T-cell (primary cell): ENCODE measurements at regions not wholly inside any gene's neighbourhood (a gene's known extent, or its start where the extent isn't known, plus 50 kb on each side); places are given as distances from the start of the nearest gene placed in this dataset.

Experiments
- ATAC-seq, 4 experiments: fragments of 200-7000 bp in 3 of 4; fragments of 150-1000 bp in 1 of 4; cut with Tn5 transposase; replicated peaks in 1 of 4; 1 replicate in 3 of 4; 2 replicates in 1 of 4; pipeline ENCODE4 v1.10.0; 2021; ENCODE audit warnings: moderate library complexity in 3 of 4, mild to moderate bottlenecking in 2 of 4, moderate number of reproducible peaks in 1 of 4
- CTCF ChIA-PET, 2 donors: fragments of 300-600 bp; sonication (Branson Sonifier 250); formaldehyde crosslinking; loops; one replicate each; lab custom pipeline; 2022; ENCODE audit warnings: antibody characterized with exemption in 2 of 2; lab: Charles Lee
- POLR2A ChIA-PET, 2 donors: fragments of 300-600 bp; sonication (Branson Sonifier 250); formaldehyde crosslinking; loops; one replicate each; lab custom pipeline; 2022; ENCODE audit warnings: antibody characterized with exemption in 2 of 2; lab: Charles Lee
- DNase-seq, 35 experiments: peaks; one replicate each; pipeline versions ENCODE4 v3.0.0 to v3.0.0-alpha.2; 2013 to 2023
- H3K27ac ChIP-seq: one replicate; pipeline ENCODE4 v1.5.1; 2013; ENCODE audit warnings: low read length
- H3K27me3 ChIP-seq, 2 experiments: replicated peaks in 1 of 2; 1 replicate in 1 of 2; 2 replicates in 1 of 2; pipeline versions ENCODE4 v1.6.1 to v1.7.0; 2013; ENCODE audit warnings: low read length in 1 of 2, mixed read lengths in 1 of 2; ENCODE audit not compliant: control insufficient read depth in 2 of 2, insufficient read depth in 2 of 2; ENCODE audit errors: extremely low read depth in 1 of 2
- H3K36me3 ChIP-seq, 2 donors: 1 replicate in 1 of 2; 2 replicates in 1 of 2; pipeline versions ENCODE4 v1.6.1 to v1.7.0; 2013; ENCODE audit warnings: low read length in 1 of 2; ENCODE audit not compliant: control insufficient read depth in 2 of 2, insufficient read depth in 1 of 2; ENCODE audit errors: extremely low read depth in 1 of 2
- H3K4me1 ChIP-seq, 2 experiments: 1 replicate in 1 of 2; 2 replicates in 1 of 2; pipeline versions ENCODE4 v1.6.1 to v1.7.0; 2013; ENCODE audit warnings: low read length in 2 of 2, mixed read lengths in 1 of 2; ENCODE audit not compliant: insufficient read depth in 2 of 2, control insufficient read depth in 1 of 2; ENCODE audit errors: extremely low read depth in 1 of 2
- H3K4me3 ChIP-seq, 2 donors: 1 replicate in 1 of 2; 2 replicates in 1 of 2; pipeline versions ENCODE4 v1.5.1 to v1.7.0; 2013; ENCODE audit warnings: mild to moderate bottlenecking in 2 of 2, low read length in 1 of 2, moderate library complexity in 1 of 2; ENCODE audit not compliant: control insufficient read depth in 1 of 2; ENCODE audit errors: extremely low read depth in 1 of 2
- H3K9me3 ChIP-seq: 2 replicates; pipeline ENCODE4 v1.7.0; 2013
- H3K27ac Mint-ChIP-seq, 2 donors: one replicate each; pipeline ENCODE4 v1.8.0; 2020 to 2021; ENCODE audit warnings: mild to moderate bottlenecking in 2 of 2, mixed read lengths in 2 of 2
- H3K27me3 Mint-ChIP-seq, 2 donors: one replicate each; pipeline ENCODE4 v1.8.0; 2021 to 2022; ENCODE audit warnings: mixed read lengths in 2 of 2
- H3K36me3 Mint-ChIP-seq: one replicate; pipeline ENCODE4 v1.8.0; 2021; ENCODE audit warnings: mixed read lengths
- H3K4me1 Mint-ChIP-seq, 3 donors: one replicate each; pipeline ENCODE4 v1.8.0; 2020 to 2022; ENCODE audit warnings: mixed read lengths in 3 of 3, mild to moderate bottlenecking in 1 of 3
- H3K4me3 Mint-ChIP-seq, 3 donors: one replicate each; pipeline ENCODE4 v1.8.0; 2020 to 2022; ENCODE audit warnings: mild to moderate bottlenecking in 3 of 3, mixed read lengths in 3 of 3, moderate library complexity in 3 of 3
- H3K9me3 Mint-ChIP-seq, 3 donors: one replicate each; pipeline ENCODE4 v1.8.0; 2020 to 2022; ENCODE audit warnings: mixed read lengths in 3 of 3
- WGBS: methylation state at CpG from one replicate; pipeline ENCODE4 v1.1.5; 2013; ENCODE audit warnings: missing lambda C conversion rate; ENCODE audit not compliant: insufficient coverage; 5-methylcytosine and 5-hydroxymethylcytosine counted together

GRCh38 chr3:116984301-116984700 is 274.7 kb downstream of the TUSC7 start:
- no peak overlapping the region for H3K27ac Mint-ChIP-seq
- no peak overlapping the region for H3K4me3 Mint-ChIP-seq
- ATAC-seq: no peak
- DNase-seq: no peak
- H3K27me3 Mint-ChIP-seq: no peaks in the 10 kb centered on the region
- no peaks in the 10 kb centered on the region for H3K36me3 Mint-ChIP-seq
- ChIA-PET CTCF (interaction anchor here in 1 of 2 donors (0.5 kb wide), 1 partner anchor 565 kb away, joined by 3 read pairs; no protein-coding TSS in a partner anchor), POLR2A (no interaction called here)
- Histone ChIP-seq H3K4me1 (no peaks in the 10 kb centered on the region), H3K27me3 (no peaks in the 10 kb centered on the region), H3K9me3 (no peaks in the 10 kb centered on the region), H3K27ac (no peak overlapping the region), H3K36me3 (no peaks in the 10 kb centered on the region), H3K4me3 (no peak overlapping the region)
- peaks cover 3 to 12% (median 7%) of the 10 kb centered on the region in 3 donors for H3K9me3 Mint-ChIP-seq
- no peaks in the 10 kb centered on the region for H3K4me1 Mint-ChIP-seq

GRCh38 chr3:116994351-116994879 is 284.8 kb downstream of the TUSC7 start:
- no peaks in the 10 kb centered on the region for H3K4me1 ChIP-seq
- no peaks in the 10 kb centered on the region for H3K9me3 ChIP-seq
- H3K36me3 ChIP-seq: no peaks in the 10 kb centered on the region
- no peak for DNase-seq
- no CpG with 5 or more reads among the region's 3 CpGs for WGBS
- no peak overlapping the region for H3K27ac ChIP-seq
- H3K27ac Mint-ChIP-seq: no peak overlapping the region
- H3K27me3 ChIP-seq: no peaks in the 10 kb centered on the region
- no peak overlapping the region for H3K4me3 ChIP-seq
- ChIA-PET CTCF (no interaction called here), POLR2A (no interaction called here)
- H3K9me3 Mint-ChIP-seq: peaks cover 2 to 12% (median 6%) of the 10 kb centered on the region in 3 donors
- no peak for ATAC-seq
- no peaks in the 10 kb centered on the region for H3K27me3 Mint-ChIP-seq
- no peak overlapping the region for H3K4me3 Mint-ChIP-seq
- H3K4me1 Mint-ChIP-seq: no peaks in the 10 kb centered on the region
- H3K36me3 Mint-ChIP-seq: no peaks in the 10 kb centered on the region

- ChIA-PET CTCF (interaction anchor here in 1 of 2 donors (0.6 kb wide), 1 partner anchor 12 kb away, joined by 3 read pairs; no protein-coding TSS in a partner anchor), POLR2A (no interaction called here)
- no peaks in the 10 kb centered on the region for H3K36me3 ChIP-seq
- DNase-seq: no peak
- Mint-ChIP-seq H3K27me3 (no peaks in the 10 kb centered on the region), H3K4me1 (no peaks in the 10 kb centered on the region), H3K36me3 (no peaks in the 10 kb centered on the region), H3K27ac (no peak overlapping the region), H3K9me3 (peaks cover 0 to 4% (median 0%) of the 10 kb centered on the region in 3 donors), H3K4me3 (no peak overlapping the region)
- no peak overlapping the region for H3K4me3 ChIP-seq
- H3K9me3 ChIP-seq: no peaks in the 10 kb centered on the region
- no peak overlapping the region for H3K27ac ChIP-seq
- no peaks in the 10 kb centered on the region for H3K27me3 ChIP-seq
- no peaks in the 10 kb centered on the region for H3K4me1 ChIP-seq
- no peak for ATAC-seq
Measured at GRCh38 chr3:117003501-117003900, 293.9 kb downstream of the TUSC7 start.

GRCh38 chr3:117005274-117005673 is 295.7 kb downstream of the TUSC7 start:
- no peaks in the 10 kb centered on the region for H3K36me3 ChIP-seq
- ChIA-PET CTCF (no interaction called here), POLR2A (no interaction called here)
- Mint-ChIP-seq H3K36me3 (no peaks in the 10 kb centered on the region), H3K4me3 (no peak overlapping the region), H3K4me1 (no peaks in the 10 kb centered on the region), H3K27ac (no peak overlapping the region), H3K27me3 (no peaks in the 10 kb centered on the region), H3K9me3 (peaks cover 0 to 9% (median 4%) of the 10 kb centered on the region in 3 donors)
- no peak overlapping the region for H3K4me3 ChIP-seq
- WGBS: no CpG with 5 or more reads among the region's 2 CpGs
- no peaks in the 10 kb centered on the region for H3K27me3 ChIP-seq
- no peak overlapping the region for H3K27ac ChIP-seq
- no peak for DNase-seq
- no peaks in the 10 kb centered on the region for H3K4me1 ChIP-seq
- no peaks in the 10 kb centered on the region for H3K9me3 ChIP-seq
- no peak for ATAC-seq

- no peak overlapping the region for H3K27ac Mint-ChIP-seq
- H3K36me3 Mint-ChIP-seq: no peaks in the 10 kb centered on the region
- CTCF ChIA-PET: no interaction called here
- no peaks in the 10 kb centered on the region for H3K36me3 ChIP-seq
- no peak overlapping the region for H3K4me3 Mint-ChIP-seq
- H3K27me3 ChIP-seq: no peaks in the 10 kb centered on the region
- no peak for ATAC-seq
- H3K4me3 ChIP-seq: no peak overlapping the region
- H3K4me1 ChIP-seq: no peaks in the 10 kb centered on the region
- H3K27me3 Mint-ChIP-seq: no peaks in the 10 kb centered on the region
- H3K9me3 ChIP-seq: no peaks in the 10 kb centered on the region
- DNase-seq: no peak
- H3K27ac ChIP-seq: no peak overlapping the region
- POLR2A ChIA-PET: no interaction called here
- WGBS: no CpG with 5 or more reads among the region's 2 CpGs
- H3K9me3 Mint-ChIP-seq: peaks cover 0 to 12% (median 4%) of the 10 kb centered on the region in 3 donors
- no peaks in the 10 kb centered on the region for H3K4me1 Mint-ChIP-seq
Measured at GRCh38 chr3:117005911-117006522, 296.4 kb downstream of the TUSC7 start.

- H3K27me3 Mint-ChIP-seq: no peaks in the 10 kb centered on the region
Measured at GRCh38 chr3:117010318-117010717, 300.7 kb downstream of the TUSC7 start.

More at GRCh38 chr3:117010318-117010717, 300.7 kb downstream of the TUSC7 start:
- POLR2A ChIA-PET: no interaction called here
- Mint-ChIP-seq H3K9me3 (peaks cover 0 to 16% (median 10%) of the 10 kb centered on the region in 3 donors), H3K4me1 (no peaks in the 10 kb centered on the region), H3K27ac (no peak overlapping the region), H3K36me3 (no peaks in the 10 kb centered on the region), H3K4me3 (no peak overlapping the region)
- WGBS: 80% methylated on average over 1 of the region's 1 CpG
- Histone ChIP-seq H3K27ac (no peak overlapping the region), H3K9me3 (no peaks in the 10 kb centered on the region), H3K4me1 (no peaks in the 10 kb centered on the region), H3K27me3 (no peaks in the 10 kb centered on the region), H3K4me3 (no peak overlapping the region), H3K36me3 (no peaks in the 10 kb centered on the region)
- ATAC-seq (no peak), DNase-seq (no peak)
- CTCF ChIA-PET: no interaction called here
